Inflammatory macrophage treated with lipopolysaccharide for 1 hour (primary cell): ENCODE measurements at regions not wholly inside any gene's neighbourhood (a gene's known extent, or its start where the extent isn't known, plus 50 kb on each side); places are given as distances from the start of the nearest gene placed in this dataset.

Source experiments
- DNase-seq, 2 donors: peaks; one replicate each; pipeline ENCODE4 v3.0.0-alpha.2; 2020 to 2022

DNA sequence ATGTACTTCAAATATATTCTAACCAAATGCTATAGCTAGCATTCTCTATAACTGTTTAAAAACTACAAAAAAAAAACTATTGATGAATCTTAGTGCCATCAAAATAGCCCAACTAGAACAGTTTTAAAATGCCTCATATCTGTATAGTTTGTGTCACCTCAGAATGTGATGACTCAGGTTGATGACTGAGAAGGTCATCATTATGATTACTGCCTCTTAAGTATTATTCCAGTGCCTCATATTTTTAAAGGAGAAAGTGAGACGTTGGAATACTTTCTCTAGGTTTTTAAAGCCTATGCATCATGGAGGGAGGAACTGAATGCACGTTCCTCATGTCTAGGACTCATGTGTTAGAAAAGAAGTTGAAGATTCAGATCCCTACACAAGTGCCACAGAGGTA is 88.2 kb downstream of the TMA16 start:
- DNase-seq: no peak

DNA sequence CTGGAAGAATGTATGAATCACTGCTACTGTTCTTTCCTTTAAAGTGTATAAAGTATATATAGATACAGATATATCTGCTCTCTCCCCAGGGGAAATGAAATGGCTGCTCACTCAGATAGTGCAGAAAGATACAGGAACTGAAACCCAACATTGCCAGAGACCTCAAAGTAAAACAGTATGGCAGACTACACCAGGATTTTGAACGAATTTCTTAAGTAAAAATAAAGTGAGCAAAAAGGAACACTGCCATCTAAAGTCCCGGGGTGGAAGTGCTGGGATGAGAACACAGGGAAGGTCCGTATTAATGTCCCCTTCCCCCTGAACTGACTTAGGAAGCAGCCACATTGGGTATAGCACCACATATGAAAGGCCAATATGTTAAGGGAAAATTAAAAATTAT is 93.4 kb downstream of the TMA16 start:
- peak in 1 of 2 donors; percentile 48 for DNase-seq

DNA sequence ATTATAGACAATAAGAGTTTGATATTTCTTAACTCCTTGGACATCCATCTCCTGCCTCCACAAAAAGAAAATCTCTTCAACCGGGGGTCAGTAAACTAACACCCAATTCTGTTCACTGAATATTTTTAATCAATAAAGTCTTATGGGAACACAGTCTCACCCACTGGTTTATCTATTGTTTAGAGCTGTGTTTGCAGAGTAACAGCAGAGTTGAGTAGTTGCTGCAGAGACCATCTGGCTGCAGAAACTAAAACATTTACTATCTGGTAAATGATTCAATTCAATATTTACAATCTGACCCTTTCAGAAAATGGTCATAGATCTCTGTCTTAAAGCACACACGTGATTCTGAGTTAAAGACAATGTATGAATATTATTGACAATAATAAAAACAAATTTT is 94.0 kb downstream of the TMA16 start:
- no peak for DNase-seq

DNA sequence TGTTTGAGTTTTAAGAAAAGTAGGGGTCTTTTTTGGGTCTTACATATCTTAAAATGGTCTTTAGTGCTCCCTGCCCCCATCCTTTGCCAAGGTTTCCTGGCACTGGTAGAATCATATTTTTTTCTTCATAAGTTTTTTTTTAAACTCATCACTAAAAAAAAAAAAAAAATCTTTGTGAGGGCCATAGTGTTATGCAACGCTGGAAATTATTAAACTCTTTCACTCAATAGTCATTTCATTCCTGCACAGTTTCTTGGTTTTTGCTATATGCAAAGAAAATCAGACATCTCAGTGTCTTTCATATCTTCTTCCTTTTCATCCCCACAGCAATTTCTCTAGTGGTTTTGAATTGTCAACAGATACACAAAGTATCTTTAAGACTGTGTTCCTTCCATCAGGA is 95.6 kb downstream of the TMA16 start:
- peak; percentile 35 to 60 for DNase-seq

DNA sequence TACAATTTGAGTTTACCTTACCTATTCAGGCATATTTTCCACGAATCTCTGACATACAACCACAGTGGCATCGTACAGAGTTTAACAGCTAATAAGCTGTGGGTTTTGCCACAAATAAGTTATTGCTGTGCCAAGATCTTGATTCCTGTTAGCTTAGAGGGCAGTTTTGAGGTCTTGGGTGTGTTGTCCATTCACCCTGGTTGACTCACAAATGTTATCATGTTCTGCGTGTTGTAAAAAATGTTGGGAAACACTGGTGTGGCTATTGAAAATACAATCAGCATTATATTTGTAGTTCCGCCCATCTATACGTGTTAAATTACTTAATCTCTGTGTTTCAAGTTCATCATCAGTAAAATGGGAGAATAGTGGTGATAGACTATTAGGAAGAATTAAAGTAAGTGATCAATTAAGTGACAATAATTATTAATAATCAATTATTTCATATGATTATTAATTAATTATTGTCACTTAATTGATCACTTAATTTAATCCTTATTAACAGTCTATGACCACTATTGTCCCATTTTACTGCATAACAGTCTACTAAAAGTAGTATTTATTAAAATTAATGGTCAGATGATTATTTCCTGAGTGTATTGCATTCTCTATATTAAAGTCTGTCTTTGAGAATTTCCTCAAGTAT is 96.3 kb downstream of the TMA16 start:
- peak; percentile 67 to 73 for DNase-seq

DNA sequence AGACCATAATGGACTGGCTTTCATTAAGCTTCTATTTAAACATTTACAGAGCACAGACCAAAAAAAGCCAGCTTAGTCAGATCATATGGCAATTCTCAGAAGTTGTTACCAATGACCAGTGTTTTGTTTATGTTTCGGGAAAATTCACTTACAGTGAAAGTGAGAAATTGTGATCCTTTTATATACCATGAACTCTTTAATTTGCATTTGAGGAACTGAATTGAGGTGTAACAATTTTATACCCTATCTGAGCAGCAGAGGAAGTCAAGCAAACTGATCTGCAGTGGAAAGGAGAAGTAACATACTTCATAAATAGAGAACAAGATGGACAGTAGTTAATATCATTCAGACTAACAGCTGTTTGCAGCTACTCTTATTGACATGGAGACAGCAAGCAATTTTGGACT is 97.1 kb downstream of the TMA16 start:
- DNase-seq: peak; percentile 51 to 73

DNA sequence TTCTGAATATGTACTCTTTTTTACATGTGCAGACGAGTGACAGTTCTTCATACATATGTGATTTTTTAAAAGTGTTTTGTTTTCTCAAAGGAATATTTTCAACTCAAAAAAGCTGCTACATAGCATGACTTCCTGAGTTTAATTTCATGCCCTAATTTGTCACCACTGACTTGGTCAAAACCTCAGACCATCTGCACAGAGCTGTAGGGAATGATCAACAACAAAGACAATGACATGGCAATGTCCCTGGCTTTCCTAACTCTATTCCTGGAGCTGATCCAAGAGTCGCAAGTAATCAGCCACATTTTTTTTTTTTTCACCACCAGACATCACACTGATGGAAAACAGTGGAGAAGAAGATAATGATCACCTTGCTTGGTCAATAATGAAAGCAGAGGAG is 97.7 kb downstream of the TMA16 start:
- no peak for DNase-seq

DNA sequence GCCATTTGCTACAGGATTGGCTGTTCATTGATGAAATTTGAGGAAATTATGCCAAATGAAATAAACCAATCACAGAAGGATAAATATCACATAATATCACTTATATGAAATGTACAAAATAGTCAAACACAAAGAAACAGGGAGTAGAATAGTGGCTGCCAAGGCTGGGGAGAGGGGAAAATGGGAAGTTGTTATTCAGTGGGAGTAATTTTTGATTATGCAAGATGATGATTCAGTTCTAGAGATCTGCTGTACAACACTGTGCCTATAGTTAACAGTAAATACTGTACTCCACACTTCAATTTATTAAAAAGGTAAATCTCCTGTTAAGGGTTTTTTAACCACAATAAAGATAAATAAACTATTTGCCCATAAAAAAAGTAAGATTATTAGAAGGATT is 101.1 kb downstream of the TMA16 start:
- peak; percentile 80 to 84 for DNase-seq

DNA sequence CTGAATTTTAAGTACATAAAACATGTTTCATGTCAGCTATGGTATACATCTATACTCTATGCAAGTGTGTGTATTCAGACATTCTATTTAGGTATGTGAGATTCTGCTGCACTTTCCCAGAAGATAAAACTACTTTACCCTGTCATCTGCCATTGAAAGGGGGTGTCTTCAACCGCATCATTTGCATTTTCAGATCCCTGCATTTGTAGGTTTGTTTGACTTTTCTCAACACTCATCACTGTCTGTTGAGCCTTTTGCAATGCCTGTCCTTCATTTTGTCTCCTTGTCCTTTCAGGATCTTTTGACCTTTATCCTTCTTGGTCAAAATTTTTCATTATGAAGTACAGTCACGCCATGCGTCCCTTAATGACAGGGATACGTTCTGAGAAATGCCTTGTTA is 103.5 kb downstream of the TMA16 start:
- DNase-seq: no peak

DNA sequence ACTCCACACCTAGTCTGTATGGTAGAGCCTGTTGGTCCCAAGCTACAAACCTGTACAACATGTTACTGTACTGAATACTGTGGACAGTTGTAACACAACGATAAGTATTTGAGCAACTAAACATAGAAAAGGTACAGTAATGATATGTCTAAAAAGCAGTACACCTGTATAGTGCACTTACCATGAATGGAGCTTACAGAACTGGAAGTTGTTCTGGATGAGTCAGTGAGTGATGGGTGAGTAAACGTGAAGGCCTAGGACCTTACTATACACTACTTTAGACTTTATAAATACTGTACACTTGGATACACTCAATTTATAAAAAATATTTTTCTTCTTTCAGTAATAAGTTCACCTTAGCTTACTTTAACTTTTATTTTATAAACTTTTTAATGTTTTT is 104.0 kb downstream of the TMA16 start:
- DNase-seq: no peak

DNA sequence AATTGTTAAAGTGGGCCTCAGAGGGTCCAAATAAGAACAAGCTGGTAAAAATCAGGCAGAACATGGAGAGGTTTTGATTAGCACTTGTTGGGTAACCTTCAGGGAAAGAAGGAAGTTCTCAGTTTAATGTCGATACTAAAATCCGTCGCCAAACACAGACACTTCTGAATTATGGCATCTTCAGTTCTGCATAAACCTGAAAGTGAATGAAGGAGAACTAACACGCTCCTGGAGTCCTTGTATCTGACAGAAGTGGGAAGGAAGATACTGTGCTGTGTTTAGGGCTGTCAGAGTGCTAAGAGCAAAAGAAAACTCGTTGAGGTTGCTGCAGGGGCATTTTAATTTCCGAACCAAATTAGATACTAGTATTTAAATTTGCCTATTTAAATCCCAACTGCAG is 106.2 kb downstream of the TMA16 start:
- peak; percentile 47 to 51 for DNase-seq

DNA sequence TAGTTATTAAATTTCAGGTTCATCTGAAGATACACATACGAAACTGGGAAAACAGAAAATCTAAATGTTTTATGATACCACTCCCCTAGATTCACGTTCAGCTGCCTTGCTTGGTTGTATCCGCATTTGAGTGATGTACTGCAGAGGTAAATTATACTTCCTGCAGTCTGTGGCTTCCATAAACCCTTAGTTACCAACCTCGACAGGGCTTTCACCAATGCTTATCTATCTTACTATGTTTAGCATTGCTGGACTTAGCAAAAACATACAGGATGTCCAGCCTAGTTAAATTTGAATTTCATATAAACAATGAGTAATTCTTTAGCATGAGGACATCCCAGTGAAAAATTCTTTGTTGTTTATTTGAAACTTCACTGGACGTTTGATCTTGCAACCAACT is 108.8 kb downstream of the TMA16 start:
- no peak for DNase-seq

DNA sequence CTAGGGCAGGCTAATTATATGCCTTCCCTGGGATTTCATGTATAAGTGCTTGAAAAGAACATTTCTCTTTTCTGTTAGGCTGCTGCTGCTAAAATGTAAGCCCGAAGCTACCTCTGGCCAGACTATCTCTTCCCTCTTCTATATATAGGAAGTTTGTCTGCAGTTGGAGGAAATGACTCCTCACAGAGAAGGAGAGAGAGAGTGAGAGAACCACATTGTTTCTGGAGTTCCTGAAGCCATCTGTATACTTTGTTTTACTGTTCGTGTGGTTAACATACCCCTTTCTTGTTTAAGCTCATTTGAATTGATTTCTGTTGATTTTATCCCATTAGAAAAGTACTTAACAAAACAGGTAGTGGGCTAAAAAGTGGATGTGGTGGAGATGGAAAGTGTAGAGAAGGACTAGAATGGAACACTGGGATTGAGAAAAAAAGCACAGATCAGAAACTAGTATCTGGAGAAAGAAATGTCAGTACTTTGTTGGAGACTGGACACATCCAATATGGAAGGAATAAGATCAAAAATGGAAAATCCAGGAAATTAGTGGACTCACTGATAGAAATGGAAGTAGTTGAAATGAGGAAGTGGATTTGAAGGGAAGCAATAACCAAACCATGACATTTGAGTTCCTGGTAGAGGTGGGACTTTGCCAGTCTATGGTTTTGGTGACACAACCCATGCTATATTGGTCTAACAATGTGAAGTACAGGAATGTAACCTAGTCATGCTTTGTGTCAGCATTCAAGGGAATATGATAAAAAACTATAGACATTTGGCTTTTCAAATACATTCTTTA is 112.6 kb downstream of the TMA16 start:
- DNase-seq: peak; percentile 69 to 71

DNA sequence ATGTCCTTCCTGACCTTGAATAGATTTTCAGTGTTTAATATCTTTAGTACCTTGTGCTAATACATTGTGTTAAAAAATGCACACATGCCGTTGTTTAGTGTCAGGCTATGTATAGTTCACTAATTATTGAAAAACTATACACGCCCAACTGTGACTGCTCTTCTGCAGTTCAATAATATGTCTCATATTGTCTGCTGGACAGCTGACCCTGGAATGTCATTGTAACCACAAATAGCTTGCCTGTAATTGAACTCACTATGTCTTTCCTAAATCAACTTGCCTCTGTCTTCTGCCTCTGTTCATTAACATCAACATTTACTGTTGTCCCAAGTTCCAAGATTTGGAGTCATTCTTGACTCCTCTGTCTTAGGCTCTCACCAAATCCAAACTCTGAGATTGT is 114.5 kb downstream of the TMA16 start:
- no peak for DNase-seq

DNA sequence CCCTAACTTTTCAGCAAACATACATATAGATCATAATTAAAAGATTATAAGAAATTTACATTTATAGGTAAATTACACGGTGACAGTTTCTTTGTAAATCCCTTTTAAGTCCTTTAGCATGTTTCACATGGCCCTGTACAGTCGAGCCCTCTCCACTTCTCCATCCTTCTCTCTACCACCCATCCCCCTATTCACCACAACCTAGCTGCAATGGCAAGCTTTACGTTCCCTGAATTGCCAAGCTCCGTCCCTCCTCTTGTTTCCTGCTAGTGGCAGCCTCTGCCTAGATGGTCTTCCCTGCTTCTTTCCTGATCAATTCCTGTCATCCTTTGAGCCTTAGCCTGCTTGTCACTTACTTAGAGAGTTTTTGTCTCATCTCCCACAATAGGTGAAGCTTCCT is 116.2 kb downstream of the TMA16 start:
- DNase-seq: no peak

DNA sequence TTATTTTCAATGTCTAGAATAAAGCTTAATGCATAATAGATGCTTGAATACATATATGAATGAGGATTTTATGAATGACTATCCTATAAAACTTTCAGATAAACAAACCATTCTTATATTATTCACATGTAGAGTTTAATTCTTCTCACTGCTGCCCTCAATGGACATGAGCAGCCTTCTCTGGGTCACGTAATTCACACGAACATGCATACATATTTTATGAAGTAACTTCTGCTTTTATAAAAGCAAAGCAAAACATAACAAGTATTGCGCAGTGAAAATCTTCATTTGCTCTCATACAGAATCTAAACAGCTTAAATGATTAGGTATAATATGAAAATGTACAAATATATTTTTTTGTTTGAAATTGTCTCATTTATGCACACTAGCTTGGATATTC is 116.7 kb downstream of the TMA16 start:
- DNase-seq: peak; percentile 70 to 79

DNA sequence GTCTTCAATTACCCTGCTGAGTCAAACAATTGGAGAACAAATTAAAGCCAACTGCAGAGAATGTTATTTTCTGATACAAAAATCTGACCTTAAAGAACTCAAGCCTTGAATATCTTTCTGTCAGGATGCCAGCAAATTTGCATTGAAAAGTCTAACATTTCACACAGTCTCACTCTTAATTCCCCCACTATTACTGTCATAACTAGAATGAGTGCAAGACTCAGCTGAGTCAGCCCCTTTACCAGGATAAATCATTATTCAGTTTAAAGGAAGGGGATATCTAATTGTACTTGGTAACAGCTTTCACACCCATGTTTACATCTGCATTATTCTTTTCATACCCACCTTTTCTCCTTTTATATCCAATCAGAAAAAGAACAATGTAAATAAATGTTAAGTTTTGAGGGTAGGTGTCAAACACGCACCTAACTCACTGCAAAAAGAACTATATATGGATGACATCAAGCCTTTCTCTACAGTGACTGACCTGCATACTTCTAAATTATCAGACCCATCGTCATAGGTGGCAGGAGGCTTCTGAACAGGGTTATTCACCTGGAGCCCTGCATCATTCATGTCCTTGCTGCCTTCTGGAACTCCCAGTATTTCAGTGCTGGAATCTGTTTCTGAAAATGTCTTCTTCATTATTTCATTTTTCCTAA is 117.4 kb downstream of the TMA16 start:
- peak in 1 of 2 donors; percentile 21 for DNase-seq

DNA sequence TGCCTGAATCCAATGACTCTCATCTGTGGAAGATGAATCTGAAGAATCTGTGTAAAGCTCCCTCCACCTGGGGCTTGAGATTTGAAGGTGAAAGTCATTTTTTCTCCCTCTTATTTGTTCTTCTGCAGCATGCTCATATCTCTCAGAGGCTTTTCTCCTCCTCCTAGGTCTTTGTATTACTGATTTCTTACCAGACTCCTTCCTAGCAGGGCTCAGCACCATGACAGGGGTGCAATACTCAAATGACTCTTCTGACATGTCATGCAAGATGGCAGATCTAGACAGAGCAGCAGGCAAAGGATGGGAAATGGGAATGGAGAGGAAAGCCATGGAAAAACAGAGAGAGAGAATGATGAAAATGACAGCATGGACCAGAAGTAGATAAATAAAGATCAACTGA is 118.3 kb downstream of the TMA16 start:
- DNase-seq: no peak

DNA sequence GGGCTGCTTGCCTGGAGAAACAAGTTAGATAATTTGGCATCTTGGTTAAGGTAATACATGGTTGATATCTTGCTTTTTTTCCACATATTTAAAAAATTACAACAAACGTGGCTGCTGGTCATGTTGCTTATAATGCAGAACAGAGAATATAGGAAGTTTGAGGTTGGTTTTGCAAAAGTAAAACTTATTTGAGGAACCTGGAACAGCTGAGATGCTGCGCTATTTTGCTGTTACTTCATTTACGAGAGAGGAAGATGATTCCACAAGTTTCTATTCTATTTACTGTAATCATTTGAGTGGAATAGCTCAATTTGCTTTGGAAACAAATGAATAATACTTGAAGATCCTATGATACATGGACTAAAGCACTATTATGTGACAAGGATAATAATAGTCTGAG is 118.9 kb downstream of the TMA16 start:
- peak; percentile 85 to 86 for DNase-seq

DNA sequence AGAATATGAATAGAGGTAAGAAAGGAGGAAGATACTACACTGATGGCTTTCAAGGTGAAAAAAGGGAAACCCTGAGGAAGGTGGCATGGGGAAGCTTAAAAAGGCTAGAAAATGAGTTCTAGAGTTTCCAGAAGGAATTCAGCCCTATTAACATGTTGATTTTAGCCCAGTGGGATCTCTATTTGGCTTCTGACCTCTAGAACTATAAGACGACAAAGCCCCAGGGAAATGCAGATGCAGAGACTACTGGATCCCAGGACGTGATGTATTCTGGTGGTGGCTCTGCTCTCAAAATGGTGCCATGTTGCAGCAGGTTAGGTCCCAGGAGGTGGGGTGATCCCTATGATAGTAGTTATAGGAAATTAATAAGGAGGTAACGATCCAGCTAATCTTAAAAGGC is 120.4 kb downstream of the TMA16 start:
- DNase-seq: no peak

DNA sequence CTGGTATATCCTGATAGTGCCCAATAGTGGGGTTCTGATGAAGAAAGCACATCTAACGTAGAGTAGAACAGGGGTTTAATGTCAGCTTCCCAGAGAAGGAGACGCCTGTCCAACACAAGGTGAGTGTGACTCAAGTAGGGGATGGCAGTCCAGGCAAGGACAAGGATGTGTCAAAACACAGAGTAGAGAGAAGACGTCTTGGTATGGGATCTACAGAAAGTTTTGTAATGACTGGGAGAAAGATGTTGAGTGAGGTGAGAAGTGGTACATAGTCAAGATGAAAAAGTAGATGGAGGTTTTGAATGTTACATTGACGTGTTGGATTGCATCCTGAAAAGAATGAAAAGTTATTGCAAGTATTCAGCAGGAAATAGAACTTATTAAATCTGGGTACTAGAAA is 124.4 kb downstream of the TMA16 start:
- no peak for DNase-seq

DNA sequence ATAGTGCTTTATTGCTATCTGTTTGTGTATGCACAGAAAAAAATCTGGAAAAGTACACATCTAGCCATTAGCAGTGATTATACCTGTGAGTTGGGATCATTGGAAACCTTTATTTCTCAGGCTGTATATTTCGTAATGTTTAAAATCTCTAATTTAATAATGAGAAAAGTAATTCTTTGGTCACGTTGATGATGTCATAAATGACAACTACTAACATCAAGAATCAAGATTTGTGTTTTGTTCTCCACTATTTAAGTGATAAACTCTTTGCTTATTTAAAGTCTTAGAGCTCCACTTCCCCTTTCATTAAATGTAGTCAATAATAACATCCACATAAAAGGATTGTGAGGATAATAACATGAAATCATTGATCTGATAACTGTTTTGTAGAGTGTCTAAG is 126.2 kb downstream of the TMA16 start:
- DNase-seq: no peak

DNA sequence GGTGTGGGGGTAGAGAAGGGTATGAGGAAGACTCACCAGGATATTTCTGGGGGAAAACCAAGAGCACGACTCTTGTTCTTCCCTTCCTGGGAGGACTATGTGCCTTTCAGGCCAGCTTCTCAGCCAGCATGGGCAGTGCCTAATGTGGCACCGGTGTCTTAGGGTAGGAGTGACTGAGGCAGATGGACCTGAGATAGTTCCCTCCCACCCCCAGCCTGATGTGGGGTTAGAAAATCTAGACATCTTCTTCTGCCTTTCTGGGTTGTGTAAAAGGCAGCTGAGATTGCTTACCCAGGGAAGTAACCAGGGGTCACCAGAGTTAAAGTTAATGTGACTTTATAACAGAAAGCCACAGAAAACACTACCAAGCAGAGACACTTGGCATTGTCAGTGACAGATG is 127.3 kb downstream of the TMA16 start:
- DNase-seq: peak; percentile 51 to 74

DNA sequence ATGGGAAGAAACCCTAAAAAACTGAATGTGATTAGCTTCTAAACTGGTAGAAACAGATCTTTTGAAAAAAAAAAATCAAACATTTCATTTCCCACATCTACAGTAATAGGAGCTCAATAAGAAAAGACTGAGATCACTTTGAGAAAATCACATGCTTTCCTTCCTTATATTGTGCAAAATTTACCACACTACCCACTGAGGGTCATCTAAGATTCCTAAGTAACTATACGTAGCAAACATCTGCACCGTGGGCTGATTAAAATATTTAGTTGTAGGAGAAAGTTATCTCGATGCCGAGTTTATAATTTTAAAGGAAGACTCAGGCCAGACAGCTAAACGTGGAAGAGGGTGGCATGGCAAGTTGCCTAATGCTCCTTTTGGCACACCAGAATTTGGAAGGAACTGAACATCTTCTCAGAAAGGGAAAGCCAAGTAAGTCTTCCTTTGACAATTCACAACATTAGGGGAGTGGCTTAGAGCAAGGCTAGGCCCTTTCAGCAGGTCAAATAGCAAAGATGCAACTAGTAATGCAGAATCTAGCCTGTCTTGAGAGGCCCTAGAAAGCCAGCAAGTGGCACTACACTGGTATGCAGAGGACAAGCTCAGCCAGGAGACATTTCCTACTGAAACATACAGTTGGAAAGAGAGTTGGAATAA is 128.0 kb downstream of the TMA16 start:
- peak; percentile 57 to 69 for DNase-seq
